ENCODE measurements at regions not wholly inside any gene's neighbourhood (a gene's known extent, or its start where the extent isn't known, plus 50 kb on each side); places are given as distances from the start of the nearest gene placed in this dataset.

GRCh38 chr13:33639626-33640080, 178.3 kb upstream of the RFC3 start:
- no peak for TF ChIP-seq EP300 (conservative IDR thresholded peaks at IDR 0.05; ENCODE audit: poor library complexity, severe bottlenecking)
- no peak for TF ChIP-seq CTCF (IDR thresholded peaks at IDR 0.05; ENCODE audit: poor library complexity, severe bottlenecking)
- no peak for TF ChIP-seq RAD21 (conservative IDR thresholded peaks at IDR 0.05)
- no peak for TF ChIP-seq POLR2AphosphoS5 (IDR thresholded peaks at IDR 0.05)
- no peak for TF ChIP-seq TAF1 (IDR thresholded peaks at IDR 0.05; ENCODE audit: low read depth)
- TF ChIP-seq REST (IDR thresholded peaks at IDR 0.05; ENCODE audit: borderline replicate concordance): no peak
